ENCODE measurements at regions not wholly inside any gene's neighbourhood (a gene's known extent, or its start where the extent isn't known, plus 50 kb on each side); places are given as distances from the start of the nearest gene placed in this dataset.

DNA sequence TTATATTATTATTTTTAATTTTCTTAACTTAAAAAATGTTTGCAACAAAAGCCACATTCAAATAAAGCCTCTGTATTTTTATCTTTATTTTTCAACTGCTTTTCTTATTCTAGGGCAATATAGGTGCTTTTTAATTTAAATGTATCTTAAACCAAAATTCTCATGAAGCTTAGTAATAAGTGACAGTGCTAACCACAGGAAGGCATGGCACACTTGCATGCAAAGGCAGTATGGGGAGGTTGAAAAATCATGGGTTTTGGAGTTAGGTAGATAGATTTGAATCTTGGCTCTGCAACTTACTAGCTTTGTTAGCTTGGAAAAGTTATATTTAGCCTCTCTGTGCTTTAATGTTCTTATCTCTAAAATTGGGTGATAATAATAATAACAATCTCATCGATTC, 458.0 kb downstream of the DMAC1 start:
- FAIRE-seq (no peak), DNase-seq (ENCODE audit: low read depth) (no peak)
- Mint-ChIP-seq H3K27me3 (ENCODE audit: low read depth, unreplicated experiment) (no peaks in the 10 kb centered on the region), H3K27ac (ENCODE audit: unreplicated experiment) (no peak overlapping the region), H3K36me3 (ENCODE audit: low read depth, unreplicated experiment) (no peaks in the 10 kb centered on the region), H3K4me3 (ENCODE audit: unreplicated experiment) (no peak overlapping the region), H3K9me3 (ENCODE audit: unreplicated experiment) (no peaks in the 10 kb centered on the region), H3K4me1 (ENCODE audit: low read depth, unreplicated experiment) (peaks cover 2% of the 10 kb centered on the region)
- Histone ChIP-seq H3K9me3 (ENCODE audit: insufficient read depth, low read depth, low read length) (no peaks in the 10 kb centered on the region), H3K4me1 (ENCODE audit: insufficient read depth, low read length) (no peaks in the 10 kb centered on the region), H4K20me1 (ENCODE audit: insufficient read depth, low read length) (no peaks in the 10 kb centered on the region), H3K4me2 (ENCODE audit: low read length) (no peak overlapping the region), H3K79me2 (ENCODE audit: insufficient read depth, low read length) (no peaks in the 10 kb centered on the region), H3K9ac (ENCODE audit: low read length) (no peak overlapping the region), H2AFZ (ENCODE audit: low read depth, low read length) (no peak overlapping the region), H3K27ac (ENCODE audit: low read depth, low read length) (no peak overlapping the region), H3K27me3 (ENCODE audit: insufficient read depth, low read length) (no peaks in the 10 kb centered on the region), H3K4me3 (ENCODE audit: insufficient read depth, low read depth, low read length) (no peak overlapping the region), H3K36me3 (ENCODE audit: insufficient read depth, low read length) (no peaks in the 10 kb centered on the region)
- TF ChIP-seq, protein P1, sequence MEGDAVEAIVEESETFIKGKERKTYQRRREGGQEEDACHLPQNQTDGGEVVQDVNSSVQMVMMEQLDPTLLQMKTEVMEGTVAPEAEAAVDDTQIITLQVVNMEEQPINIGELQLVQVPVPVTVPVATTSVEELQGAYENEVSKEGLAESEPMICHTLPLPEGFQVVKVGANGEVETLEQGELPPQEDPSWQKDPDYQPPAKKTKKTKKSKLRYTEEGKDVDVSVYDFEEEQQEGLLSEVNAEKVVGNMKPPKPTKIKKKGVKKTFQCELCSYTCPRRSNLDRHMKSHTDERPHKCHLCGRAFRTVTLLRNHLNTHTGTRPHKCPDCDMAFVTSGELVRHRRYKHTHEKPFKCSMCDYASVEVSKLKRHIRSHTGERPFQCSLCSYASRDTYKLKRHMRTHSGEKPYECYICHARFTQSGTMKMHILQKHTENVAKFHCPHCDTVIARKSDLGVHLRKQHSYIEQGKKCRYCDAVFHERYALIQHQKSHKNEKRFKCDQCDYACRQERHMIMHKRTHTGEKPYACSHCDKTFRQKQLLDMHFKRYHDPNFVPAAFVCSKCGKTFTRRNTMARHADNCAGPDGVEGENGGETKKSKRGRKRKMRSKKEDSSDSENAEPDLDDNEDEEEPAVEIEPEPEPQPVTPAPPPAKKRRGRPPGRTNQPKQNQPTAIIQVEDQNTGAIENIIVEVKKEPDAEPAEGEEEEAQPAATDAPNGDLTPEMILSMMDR (IDR thresholded peaks at IDR 0.05; ENCODE audit: insufficient read depth, low read depth, low read length) = no peak
- TF ChIP-seq EZH2 (IDR thresholded peaks at IDR 0.05; ENCODE audit: insufficient read depth, low read length) = no peak

DNA sequence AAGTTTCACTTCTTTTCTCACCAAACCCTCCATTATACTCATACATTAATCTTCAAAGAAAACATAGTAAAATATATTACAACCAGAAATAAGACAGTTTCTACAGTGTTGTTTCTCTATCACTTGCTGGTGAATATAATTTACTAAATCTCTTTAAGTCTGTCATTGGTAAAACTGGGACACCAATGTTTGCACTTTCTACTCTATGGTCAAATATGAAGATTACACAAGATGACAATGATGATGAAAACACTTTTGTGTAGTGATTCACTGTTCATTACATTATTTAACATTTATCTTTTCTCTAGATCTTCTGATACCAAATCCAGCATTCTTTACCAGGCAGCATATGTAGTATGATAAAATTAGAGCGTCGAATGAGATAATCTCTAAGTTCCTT, 459.1 kb downstream of the DMAC1 start:
- TF ChIP-seq, protein P1 (IDR thresholded peaks at IDR 0.05; ENCODE audit: insufficient read depth, low read depth, low read length) = no peak
- TF ChIP-seq EZH2 (IDR thresholded peaks at IDR 0.05; ENCODE audit: insufficient read depth, low read length) = no peak
- no peak overlapping the region for H3K27ac Mint-ChIP-seq (ENCODE audit: unreplicated experiment)
- no peak overlapping the region for H3K4me3 Mint-ChIP-seq (ENCODE audit: unreplicated experiment)
- Histone ChIP-seq H3K27me3 (ENCODE audit: insufficient read depth, low read length) (no peaks in the 10 kb centered on the region), H3K9ac (ENCODE audit: low read length) (no peak overlapping the region), H3K4me3 (ENCODE audit: insufficient read depth, low read depth, low read length) (no peak overlapping the region), H3K9me3 (ENCODE audit: insufficient read depth, low read depth, low read length) (no peaks in the 10 kb centered on the region), H3K4me2 (ENCODE audit: low read length) (no peak overlapping the region), H4K20me1 (ENCODE audit: insufficient read depth, low read length) (no peaks in the 10 kb centered on the region), H3K27ac (ENCODE audit: low read depth, low read length) (no peak overlapping the region), H3K79me2 (ENCODE audit: insufficient read depth, low read length) (no peaks in the 10 kb centered on the region), H2AFZ (ENCODE audit: low read depth, low read length) (no peak overlapping the region), H3K36me3 (ENCODE audit: insufficient read depth, low read length) (no peaks in the 10 kb centered on the region), H3K4me1 (ENCODE audit: insufficient read depth, low read length) (no peaks in the 10 kb centered on the region)
- peaks cover 1% of the 10 kb centered on the region for H3K27me3 Mint-ChIP-seq (ENCODE audit: low read depth, unreplicated experiment)
- DNase-seq (ENCODE audit: low read depth) (no peak), FAIRE-seq (no peak)
- H3K9me3 Mint-ChIP-seq (ENCODE audit: unreplicated experiment) = no peaks in the 10 kb centered on the region
- H3K36me3 Mint-ChIP-seq (ENCODE audit: low read depth, unreplicated experiment) = no peaks in the 10 kb centered on the region
- peaks cover 2% of the 10 kb centered on the region for H3K4me1 Mint-ChIP-seq (ENCODE audit: low read depth, unreplicated experiment)

DNA sequence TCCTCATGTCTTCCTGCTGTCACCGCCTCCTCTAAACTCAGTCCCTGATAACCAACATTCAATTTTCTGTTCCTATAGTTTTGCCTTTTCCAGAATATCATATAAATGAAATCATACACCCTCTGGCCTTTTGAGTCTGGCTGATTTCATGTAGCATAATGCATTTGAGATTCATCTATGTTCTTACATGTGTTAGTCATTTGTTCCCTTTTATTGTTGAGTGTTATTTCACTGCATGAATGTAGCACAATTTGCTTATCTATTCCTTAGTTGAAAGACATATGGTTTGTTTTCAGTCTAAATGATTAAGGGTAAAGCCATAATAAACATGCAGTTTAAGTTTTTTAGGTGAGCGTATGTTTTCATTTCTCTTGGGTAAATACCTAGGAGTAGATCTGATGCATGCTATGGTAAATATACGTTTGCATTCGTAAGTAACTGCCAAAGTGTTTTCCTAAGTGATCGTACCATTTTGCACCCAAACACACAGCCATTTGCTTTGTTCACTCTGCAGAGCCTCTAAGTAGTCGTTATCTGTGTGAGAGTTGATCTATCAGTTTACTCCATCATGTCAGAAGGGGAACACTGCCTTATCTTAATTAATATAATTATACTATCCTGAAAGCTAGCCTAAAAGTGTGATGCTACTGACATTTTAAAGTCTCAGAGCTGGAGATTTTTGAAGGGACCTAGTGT, 460.8 kb downstream of the DMAC1 start:
- no peak overlapping the region for H3K4me3 ChIP-seq (ENCODE audit: insufficient read depth, low read depth, low read length)
- H3K27ac ChIP-seq (ENCODE audit: low read depth, low read length) = no peak overlapping the region

More for the DNA sequence above, 460.8 kb downstream of the DMAC1 start:
- Histone ChIP-seq H3K4me1 (ENCODE audit: insufficient read depth, low read length) (no peaks in the 10 kb centered on the region), H4K20me1 (ENCODE audit: insufficient read depth, low read length) (no peaks in the 10 kb centered on the region), H2AFZ (ENCODE audit: low read depth, low read length) (no peak overlapping the region), H3K36me3 (ENCODE audit: insufficient read depth, low read length) (no peaks in the 10 kb centered on the region), H3K9me3 (ENCODE audit: insufficient read depth, low read depth, low read length) (no peaks in the 10 kb centered on the region), H3K27me3 (ENCODE audit: insufficient read depth, low read length) (no peaks in the 10 kb centered on the region), H3K4me2 (ENCODE audit: low read length) (no peak overlapping the region), H3K79me2 (ENCODE audit: insufficient read depth, low read length) (no peaks in the 10 kb centered on the region), H3K9ac (ENCODE audit: low read length) (no peak overlapping the region)
- no peak overlapping the region for H3K4me3 Mint-ChIP-seq (ENCODE audit: unreplicated experiment)
- DNase-seq (ENCODE audit: low read depth) = no peak
- H3K27ac Mint-ChIP-seq (ENCODE audit: unreplicated experiment) = no peak overlapping the region
- H3K27me3 Mint-ChIP-seq (ENCODE audit: low read depth, unreplicated experiment) = peaks cover 1% of the 10 kb centered on the region
- no peaks in the 10 kb centered on the region for H3K9me3 Mint-ChIP-seq (ENCODE audit: unreplicated experiment)
- FAIRE-seq = no peak
- H3K36me3 Mint-ChIP-seq (ENCODE audit: low read depth, unreplicated experiment) = no peaks in the 10 kb centered on the region
- TF ChIP-seq, protein P1 (IDR thresholded peaks at IDR 0.05; ENCODE audit: insufficient read depth, low read depth, low read length) = no peak
- TF ChIP-seq EZH2 (IDR thresholded peaks at IDR 0.05; ENCODE audit: insufficient read depth, low read length) = no peak
- peaks cover 2% of the 10 kb centered on the region for H3K4me1 Mint-ChIP-seq (ENCODE audit: low read depth, unreplicated experiment)

All from astrocyte (in vitro differentiated cells and primary cell).